Lower leg skin (tissue), 3 donors: ENCODE measurements at regions not wholly inside any gene's neighbourhood (a gene's known extent, or its start where the extent isn't known, plus 50 kb on each side); places are given as distances from the start of the nearest gene placed in this dataset.

ENCODE experiments used
- POLR2A ChIP-seq, 2 donors: fragments of 450-650 bp; IDR thresholded peaks; one replicate each; pipeline ENCODE4 v1.6.1; 2016 to 2017; ENCODE audit warnings: antibody characterized with exemption in 2 of 2, mild to moderate bottlenecking in 1 of 2, moderate library complexity in 1 of 2
- TF ChIP-seq, protein P1 (sequence below), 3 donors: fragments of 450-650 bp; IDR thresholded peaks; one replicate each; pipeline ENCODE4 v1.5.1; 2016; ENCODE audit warnings: antibody characterized with exemption in 3 of 3, mild to moderate bottlenecking in 3 of 3, moderate library complexity in 2 of 3

DNA sequence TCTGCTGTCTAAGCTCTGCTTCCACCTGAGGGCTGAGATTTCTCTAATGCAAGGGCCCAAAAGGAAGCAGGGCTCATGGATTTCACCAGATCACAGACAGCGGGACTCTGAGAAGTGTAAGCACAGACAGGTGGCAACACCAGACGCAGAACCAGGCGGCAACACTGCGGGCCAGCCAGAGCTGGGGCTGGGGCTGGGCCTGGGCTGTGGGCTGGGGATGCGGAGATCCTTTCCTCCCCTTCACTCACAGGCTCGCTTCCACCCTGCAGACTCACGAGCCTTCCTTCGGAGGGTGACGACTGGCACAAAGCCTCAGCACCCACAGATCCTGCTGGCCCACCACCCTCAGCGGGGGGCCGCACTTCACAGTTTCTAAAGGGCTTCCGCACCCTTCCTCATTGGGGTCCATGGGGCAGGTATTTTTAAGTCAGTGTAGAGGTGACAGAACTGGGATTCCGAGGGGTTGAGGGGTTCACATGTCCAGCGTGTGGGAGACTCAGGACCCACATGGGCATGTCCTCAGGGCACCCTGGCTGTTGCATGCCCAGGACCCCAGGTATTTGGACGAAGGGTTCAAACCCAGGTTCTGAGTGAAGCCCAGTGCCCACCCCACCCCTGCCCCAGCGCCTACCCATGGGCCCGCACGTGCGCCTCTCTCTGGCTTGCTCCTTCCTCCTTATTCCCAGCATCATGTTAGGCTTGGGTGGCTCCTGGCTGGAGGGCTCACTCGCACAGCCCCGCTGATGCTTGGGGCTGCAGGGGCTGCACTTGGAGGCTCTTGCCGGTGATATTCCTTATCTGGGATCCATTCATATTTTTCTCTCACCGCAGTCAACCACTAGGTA, 137.3 kb upstream of the GPR12 start:
- TF ChIP-seq, protein P1, sequence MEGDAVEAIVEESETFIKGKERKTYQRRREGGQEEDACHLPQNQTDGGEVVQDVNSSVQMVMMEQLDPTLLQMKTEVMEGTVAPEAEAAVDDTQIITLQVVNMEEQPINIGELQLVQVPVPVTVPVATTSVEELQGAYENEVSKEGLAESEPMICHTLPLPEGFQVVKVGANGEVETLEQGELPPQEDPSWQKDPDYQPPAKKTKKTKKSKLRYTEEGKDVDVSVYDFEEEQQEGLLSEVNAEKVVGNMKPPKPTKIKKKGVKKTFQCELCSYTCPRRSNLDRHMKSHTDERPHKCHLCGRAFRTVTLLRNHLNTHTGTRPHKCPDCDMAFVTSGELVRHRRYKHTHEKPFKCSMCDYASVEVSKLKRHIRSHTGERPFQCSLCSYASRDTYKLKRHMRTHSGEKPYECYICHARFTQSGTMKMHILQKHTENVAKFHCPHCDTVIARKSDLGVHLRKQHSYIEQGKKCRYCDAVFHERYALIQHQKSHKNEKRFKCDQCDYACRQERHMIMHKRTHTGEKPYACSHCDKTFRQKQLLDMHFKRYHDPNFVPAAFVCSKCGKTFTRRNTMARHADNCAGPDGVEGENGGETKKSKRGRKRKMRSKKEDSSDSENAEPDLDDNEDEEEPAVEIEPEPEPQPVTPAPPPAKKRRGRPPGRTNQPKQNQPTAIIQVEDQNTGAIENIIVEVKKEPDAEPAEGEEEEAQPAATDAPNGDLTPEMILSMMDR (IDR thresholded peaks at IDR 0.05), result no peak
- no peak for TF ChIP-seq POLR2A (IDR thresholded peaks at IDR 0.05)
